ENCODE measurements at regions not wholly inside any gene's neighbourhood (a gene's known extent, or its start where the extent isn't known, plus 50 kb on each side); places are given as distances from the start of the nearest gene placed in this dataset.
A peak's percentile ranks its signal among the peaks of the same experiment; 100 is the strongest.

DNA sequence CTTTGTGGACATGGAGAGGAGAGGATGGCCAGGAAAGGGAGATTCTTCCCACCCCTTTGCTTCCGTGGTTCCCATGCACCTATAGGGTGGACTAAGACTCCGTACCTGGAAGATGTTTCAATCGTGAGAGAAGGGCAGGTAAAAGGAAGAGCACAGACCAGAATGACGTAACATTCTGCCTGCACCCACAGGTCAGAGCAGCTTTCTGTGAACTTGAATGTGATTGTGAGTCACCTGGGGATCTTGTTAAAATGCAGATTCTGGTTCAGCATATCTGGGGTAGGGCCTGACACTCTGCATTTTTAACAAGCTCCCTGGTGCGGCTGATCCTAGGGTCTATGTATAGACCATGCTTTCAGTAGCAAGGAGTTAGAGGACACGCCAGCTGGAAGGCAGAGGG, 164.1 kb upstream of the SGK1 start:
- Histone ChIP-seq H3K79me2 (ENCODE audit: control insufficient read depth, insufficient read depth, low read length) (no peaks in the 10 kb centered on the region), H3K4me2 (ENCODE audit: extremely low read depth, insufficient read depth, low read length) (no peak overlapping the region), H3K4me1 (ENCODE audit: control insufficient read depth, extremely low read depth, insufficient read depth, low read length) (no peaks in the 10 kb centered on the region), H4K20me1 (ENCODE audit: control insufficient read depth, extremely low read depth, insufficient read depth, low read length) (no peaks in the 10 kb centered on the region), H3K4me3 (replicated peaks in 1 of 4; ENCODE audit: control extremely low read depth in 1 of 4, insufficient read depth in 1 of 4, low read depth in 3 of 4, low read length in 4 of 4) (no peak overlapping the region), H3K27ac (ENCODE audit: insufficient read depth, low read length) (no peak overlapping the region), H3K9ac (ENCODE audit: insufficient read depth, low read length) (no peak overlapping the region), H3K27me3 (ENCODE audit: control insufficient read depth, insufficient read depth, low read length) (no peaks in the 10 kb centered on the region), H3K9me3 (ENCODE audit: control insufficient read depth, insufficient read depth, low read depth, low read length) (no peaks in the 10 kb centered on the region), H3K36me3 (ENCODE audit: control insufficient read depth, insufficient read depth, low read length) (no peaks in the 10 kb centered on the region), H2AFZ (ENCODE audit: low read length) (no peak overlapping the region)
- no peak for TF ChIP-seq CTCF (conservative IDR thresholded peaks at IDR 0.05 in 1 of 2, IDR thresholded peaks at IDR 0.05 in 1 of 2; ENCODE audit: low read depth in 1 of 2, low read length in 2 of 2)
- no peak for TF ChIP-seq EZH2 (IDR thresholded peaks at IDR 0.05; ENCODE audit: low read length, missing control alignments)
- no peak for DNase-seq (ENCODE audit: low read depth in 2 of 2)

DNA sequence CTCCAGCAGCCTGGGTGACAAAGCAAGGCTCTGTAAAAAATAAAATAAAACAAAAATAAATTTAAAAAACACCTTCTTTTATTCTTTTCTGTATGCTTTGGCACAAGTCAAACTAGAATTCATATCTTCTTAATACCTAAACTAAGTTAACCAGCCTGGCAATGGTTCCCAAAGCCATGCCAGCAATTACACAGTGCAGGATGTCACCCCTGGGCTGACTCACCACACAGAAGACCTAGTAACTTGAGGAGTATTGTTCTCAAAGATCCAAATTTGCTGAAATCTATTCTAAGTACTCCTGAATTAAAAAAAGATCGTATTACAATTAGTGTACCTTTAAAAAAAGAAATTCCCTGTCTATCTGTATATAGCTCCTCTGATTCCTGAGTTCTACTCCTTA, 162.7 kb upstream of the SGK1 start:
- Histone ChIP-seq H3K9me3 (ENCODE audit: control insufficient read depth, insufficient read depth, low read depth, low read length) (no peaks in the 10 kb centered on the region), H3K4me2 (ENCODE audit: extremely low read depth, insufficient read depth, low read length) (no peak overlapping the region), H2AFZ (ENCODE audit: low read length) (no peak overlapping the region), H4K20me1 (ENCODE audit: control insufficient read depth, extremely low read depth, insufficient read depth, low read length) (no peaks in the 10 kb centered on the region), H3K27ac (ENCODE audit: insufficient read depth, low read length) (no peak overlapping the region), H3K27me3 (ENCODE audit: control insufficient read depth, insufficient read depth, low read length) (no peaks in the 10 kb centered on the region), H3K4me3 (replicated peaks in 1 of 4; ENCODE audit: control extremely low read depth in 1 of 4, insufficient read depth in 1 of 4, low read depth in 3 of 4, low read length in 4 of 4) (no peak overlapping the region), H3K4me1 (ENCODE audit: control insufficient read depth, extremely low read depth, insufficient read depth, low read length) (no peaks in the 10 kb centered on the region), H3K9ac (ENCODE audit: insufficient read depth, low read length) (no peak overlapping the region), H3K79me2 (ENCODE audit: control insufficient read depth, insufficient read depth, low read length) (no peaks in the 10 kb centered on the region), H3K36me3 (ENCODE audit: control insufficient read depth, insufficient read depth, low read length) (no peaks in the 10 kb centered on the region)
- TF ChIP-seq EZH2 (IDR thresholded peaks at IDR 0.05; ENCODE audit: low read length, missing control alignments) (no peak), CTCF (conservative IDR thresholded peaks at IDR 0.05 in 1 of 2, IDR thresholded peaks at IDR 0.05 in 1 of 2; ENCODE audit: low read depth in 1 of 2, low read length in 2 of 2) (no peak)
- peak; percentile 24 to 73 for DNase-seq (ENCODE audit: low read depth in 2 of 2)

DNA sequence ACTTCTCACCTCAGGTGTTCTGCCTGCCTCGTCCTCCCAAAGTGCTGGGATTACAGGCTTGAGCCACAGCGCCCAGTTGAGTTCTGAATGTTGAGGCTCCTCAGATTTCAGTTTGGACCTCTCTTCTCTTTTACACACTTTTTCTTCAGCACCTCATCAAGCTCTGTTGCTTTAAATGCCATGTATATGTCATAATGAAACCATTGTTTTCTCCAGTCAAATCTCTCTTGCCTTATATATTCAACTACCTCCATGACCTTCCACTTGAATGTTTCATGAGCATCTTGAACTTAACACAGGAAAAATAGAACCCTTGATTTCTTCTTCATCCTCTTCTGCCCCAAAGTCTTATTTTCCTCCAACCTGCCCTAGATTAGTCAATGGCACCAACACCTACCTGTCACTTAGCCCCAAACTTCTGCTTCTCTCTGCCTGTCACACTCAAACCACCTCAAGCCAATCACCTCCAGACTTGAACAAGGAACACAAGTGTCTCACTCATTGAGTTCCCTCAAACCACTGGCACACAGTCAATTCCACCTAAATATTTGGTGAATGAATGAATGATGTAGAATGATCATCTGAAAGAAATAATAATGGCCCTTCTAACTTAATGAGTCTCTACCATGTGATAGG, 161.0 kb upstream of the SGK1 start:
- Histone ChIP-seq H4K20me1 (ENCODE audit: control insufficient read depth, extremely low read depth, insufficient read depth, low read length) (no peaks in the 10 kb centered on the region), H3K9ac (ENCODE audit: insufficient read depth, low read length) (no peak overlapping the region), H3K27me3 (ENCODE audit: control insufficient read depth, insufficient read depth, low read length) (no peaks in the 10 kb centered on the region), H3K4me2 (ENCODE audit: extremely low read depth, insufficient read depth, low read length) (no peak overlapping the region), H3K9me3 (ENCODE audit: control insufficient read depth, insufficient read depth, low read depth, low read length) (no peaks in the 10 kb centered on the region), H3K27ac (ENCODE audit: insufficient read depth, low read length) (no peak overlapping the region), H3K36me3 (ENCODE audit: control insufficient read depth, insufficient read depth, low read length) (no peaks in the 10 kb centered on the region), H3K4me3 (replicated peaks in 1 of 4; ENCODE audit: control extremely low read depth in 1 of 4, insufficient read depth in 1 of 4, low read depth in 3 of 4, low read length in 4 of 4) (no peak overlapping the region), H2AFZ (ENCODE audit: low read length) (no peak overlapping the region), H3K4me1 (ENCODE audit: control insufficient read depth, extremely low read depth, insufficient read depth, low read length) (no peaks in the 10 kb centered on the region), H3K79me2 (ENCODE audit: control insufficient read depth, insufficient read depth, low read length) (no peaks in the 10 kb centered on the region)
- DNase-seq (ENCODE audit: low read depth in 2 of 2): no peak
- no peak for TF ChIP-seq CTCF (conservative IDR thresholded peaks at IDR 0.05 in 1 of 2, IDR thresholded peaks at IDR 0.05 in 1 of 2; ENCODE audit: low read depth in 1 of 2, low read length in 2 of 2)
- no peak for TF ChIP-seq EZH2 (IDR thresholded peaks at IDR 0.05; ENCODE audit: low read length, missing control alignments)
